Lower leg skin (tissue), 4 donors: ENCODE measurements at regions not wholly inside any gene's neighbourhood (a gene's known extent, or its start where the extent isn't known, plus 50 kb on each side); places are given as distances from the start of the nearest gene placed in this dataset.

Experiments used
- DNase-seq, 2 donors: peaks; one replicate each; pipeline ENCODE4 v3.0.0-alpha.2; 2019; ENCODE audit warnings: low spot score in 2 of 2
- H3K4me3 ChIP-seq: fragments of 200-600 bp; sonication (generic); 2 replicates; pipeline ENCODE4 v1.5.1; 2017; ENCODE audit warnings: mild to moderate bottlenecking, low read depth; ENCODE audit not compliant: poor library complexity, severe bottlenecking
- POLR2A ChIP-seq, 2 donors: fragments of 450-650 bp; IDR thresholded peaks; one replicate each; pipeline ENCODE4 v1.6.1; 2016 to 2017; ENCODE audit warnings: antibody characterized with exemption in 2 of 2, mild to moderate bottlenecking in 1 of 2, moderate library complexity in 1 of 2
- WGBS, 2 donors: methylation state at CpG; one replicate each; pipeline ENCODE4 v1.1.5; 2018; 5-methylcytosine and 5-hydroxymethylcytosine counted together
- intact Hi-C: fragments of 100-400 bp; cut with DNase I; formaldehyde crosslinking; loops from one replicate; pipeline ENCODE4 v1.15.0; 2023; ENCODE audit warnings: low total_unique reads
- TF ChIP-seq, protein P1 (sequence below), 3 donors: fragments of 450-650 bp; IDR thresholded peaks; one replicate each; pipeline ENCODE4 v1.5.1; 2016; ENCODE audit warnings: antibody characterized with exemption in 3 of 3, mild to moderate bottlenecking in 3 of 3, moderate library complexity in 2 of 3

DNA sequence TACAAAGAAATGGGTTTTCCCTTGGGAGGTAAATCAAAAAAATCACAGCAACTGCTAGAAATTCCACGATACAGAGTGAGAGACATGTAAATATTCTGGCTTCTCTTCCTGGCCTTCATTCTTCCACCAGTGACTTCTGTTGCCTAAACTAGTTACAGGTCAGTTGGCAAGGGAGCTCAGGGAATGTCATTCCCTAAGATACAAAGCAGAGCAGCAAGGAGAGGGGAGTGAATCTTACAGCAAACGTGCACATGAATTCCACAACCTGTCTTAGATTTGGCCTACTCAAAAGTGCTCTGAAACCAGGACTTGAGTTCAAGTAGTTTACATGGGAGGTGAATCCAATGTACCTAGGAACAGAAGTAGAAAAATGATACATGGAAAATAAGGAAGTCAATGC is 445.3 kb upstream of the LRRC7 start:
- 58 to 63% methylated on average over 2 of the region's 2 CpGs for WGBS, 2 donors
- H3K4me3 ChIP-seq: no peak overlapping the region
- TF ChIP-seq, protein P1, sequence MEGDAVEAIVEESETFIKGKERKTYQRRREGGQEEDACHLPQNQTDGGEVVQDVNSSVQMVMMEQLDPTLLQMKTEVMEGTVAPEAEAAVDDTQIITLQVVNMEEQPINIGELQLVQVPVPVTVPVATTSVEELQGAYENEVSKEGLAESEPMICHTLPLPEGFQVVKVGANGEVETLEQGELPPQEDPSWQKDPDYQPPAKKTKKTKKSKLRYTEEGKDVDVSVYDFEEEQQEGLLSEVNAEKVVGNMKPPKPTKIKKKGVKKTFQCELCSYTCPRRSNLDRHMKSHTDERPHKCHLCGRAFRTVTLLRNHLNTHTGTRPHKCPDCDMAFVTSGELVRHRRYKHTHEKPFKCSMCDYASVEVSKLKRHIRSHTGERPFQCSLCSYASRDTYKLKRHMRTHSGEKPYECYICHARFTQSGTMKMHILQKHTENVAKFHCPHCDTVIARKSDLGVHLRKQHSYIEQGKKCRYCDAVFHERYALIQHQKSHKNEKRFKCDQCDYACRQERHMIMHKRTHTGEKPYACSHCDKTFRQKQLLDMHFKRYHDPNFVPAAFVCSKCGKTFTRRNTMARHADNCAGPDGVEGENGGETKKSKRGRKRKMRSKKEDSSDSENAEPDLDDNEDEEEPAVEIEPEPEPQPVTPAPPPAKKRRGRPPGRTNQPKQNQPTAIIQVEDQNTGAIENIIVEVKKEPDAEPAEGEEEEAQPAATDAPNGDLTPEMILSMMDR (IDR thresholded peaks at IDR 0.05): no peak
- no peak for TF ChIP-seq POLR2A (IDR thresholded peaks at IDR 0.05)
- no peak for DNase-seq
- intact Hi-C loops: no loop called here

DNA sequence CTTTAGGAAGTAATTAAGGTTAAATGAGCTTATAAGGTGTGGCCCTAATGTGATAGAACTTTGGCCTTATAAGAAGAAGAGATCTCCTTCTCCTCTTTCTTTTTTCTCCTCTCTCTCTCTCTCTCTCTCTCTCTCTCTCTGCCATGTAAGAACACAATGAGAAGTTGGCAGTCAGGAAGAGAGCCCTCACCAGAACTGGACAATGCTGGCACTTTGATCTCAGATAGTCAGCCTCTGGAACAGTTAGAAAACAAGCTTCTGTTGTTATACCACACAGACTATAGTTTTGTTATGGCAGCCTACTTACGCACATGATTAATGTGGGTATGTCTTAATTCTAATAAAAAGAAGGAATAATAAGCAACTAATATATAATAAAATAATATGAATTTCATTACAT is 444.2 kb upstream of the LRRC7 start:
- H3K4me3 ChIP-seq: no peak overlapping the region
- intact Hi-C loops: no loop called here
- DNase-seq: no peak
- WGBS, 2 donors: 96 to 97% methylated on average over 1 of the region's 1 CpG
- no peak for TF ChIP-seq POLR2A (IDR thresholded peaks at IDR 0.05)
- TF ChIP-seq, protein P1 (IDR thresholded peaks at IDR 0.05): no peak

DNA sequence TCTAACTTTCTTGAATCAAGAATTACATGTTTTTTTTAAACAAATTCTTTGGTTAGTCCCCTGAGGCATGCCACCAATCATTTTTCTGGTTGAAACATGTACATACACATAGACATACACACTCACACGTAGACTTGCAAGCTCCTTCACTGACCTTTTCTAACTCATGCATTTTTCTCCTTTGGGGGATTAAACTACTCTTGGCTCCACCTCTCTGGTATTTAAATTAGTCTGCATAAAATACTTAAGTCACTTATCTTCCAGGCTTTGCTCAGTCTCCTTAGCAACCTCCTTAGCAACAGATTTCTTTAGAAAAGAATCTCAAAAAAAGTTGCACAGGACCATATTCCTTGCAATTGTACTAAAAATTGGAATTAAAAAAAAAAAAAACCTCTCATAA is 440.9 kb upstream of the LRRC7 start:
- no peak overlapping the region for H3K4me3 ChIP-seq
- no peak for DNase-seq
- intact Hi-C loops: no loop called here
- 37 to 38% methylated on average over 1 of the region's 1 CpG for WGBS, 2 donors
- TF ChIP-seq, protein P1 (IDR thresholded peaks at IDR 0.05): no peak
- no peak for TF ChIP-seq POLR2A (IDR thresholded peaks at IDR 0.05)

DNA sequence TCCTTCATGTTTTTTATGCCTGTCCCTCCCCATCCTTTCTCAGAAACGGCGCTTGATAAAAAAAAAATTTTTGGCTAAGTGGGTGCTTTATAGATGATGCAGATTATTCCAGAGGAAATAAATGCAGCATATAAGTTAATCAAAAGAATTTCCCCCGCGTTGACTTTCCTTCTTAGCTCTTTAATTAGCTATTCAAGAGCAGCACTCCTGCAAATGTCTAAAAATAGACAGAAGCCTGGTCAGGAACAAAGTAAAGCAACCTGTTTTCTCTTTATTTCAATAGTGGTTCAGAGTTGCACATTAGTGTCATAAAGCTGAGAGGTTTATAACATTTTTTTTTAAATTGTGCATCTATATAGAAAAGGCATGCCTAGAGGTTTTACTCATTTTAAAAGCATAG is 439.5 kb upstream of the LRRC7 start:
- 69 to 71% methylated on average over 4 of the region's 4 CpGs for WGBS, 2 donors
- DNase-seq: no peak
- TF ChIP-seq POLR2A (IDR thresholded peaks at IDR 0.05): no peak
- TF ChIP-seq, protein P1 (IDR thresholded peaks at IDR 0.05): no peak
- intact Hi-C loops: no loop called here
- no peak overlapping the region for H3K4me3 ChIP-seq

DNA sequence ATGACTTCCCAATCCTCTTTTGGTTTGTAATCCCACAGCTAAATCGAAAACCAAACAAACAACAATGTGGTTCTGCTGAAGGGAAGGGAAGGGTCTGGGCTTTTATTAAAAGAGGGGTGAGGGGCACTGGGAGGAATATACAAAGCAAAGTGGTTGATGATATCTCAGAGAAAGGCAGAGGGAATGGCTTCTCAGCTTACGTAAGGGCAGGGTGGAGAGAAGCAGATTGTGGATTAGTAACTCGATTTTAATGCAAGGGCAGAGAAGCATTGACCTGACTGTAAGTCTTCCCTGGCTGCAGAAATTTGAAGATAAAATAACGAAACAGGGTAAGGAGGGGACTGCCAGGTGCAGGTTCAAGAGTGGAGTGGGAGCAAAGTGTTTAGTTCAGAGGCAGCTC is 438.2 kb upstream of the LRRC7 start:
- WGBS, 2 donors: 76 to 85% methylated on average over 4 of the region's 4 CpGs
- H3K4me3 ChIP-seq: no peak overlapping the region
- DNase-seq: no peak
- TF ChIP-seq, protein P1 (IDR thresholded peaks at IDR 0.05): no peak
- TF ChIP-seq POLR2A (IDR thresholded peaks at IDR 0.05): no peak
- intact Hi-C loops: no loop called here

DNA sequence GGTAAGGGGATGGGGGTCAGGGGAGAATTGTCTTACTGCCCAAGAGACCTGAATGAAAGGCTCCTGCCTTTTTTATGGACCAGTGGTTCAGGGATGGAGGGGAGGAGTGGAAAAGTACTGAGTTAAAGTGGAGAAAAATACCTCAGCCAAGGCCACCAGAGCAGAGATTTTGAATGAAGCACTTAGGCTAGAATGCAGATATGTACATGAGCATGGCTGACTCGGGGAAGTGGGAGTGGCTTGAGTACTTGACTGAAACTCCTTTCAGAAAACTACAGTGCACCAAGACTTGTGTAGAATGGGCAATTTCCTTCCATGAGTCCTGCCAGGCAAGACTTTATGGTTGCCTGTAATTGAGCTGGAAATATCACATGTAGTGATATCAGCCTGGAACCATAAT is 429.6 kb upstream of the LRRC7 start:
- TF ChIP-seq, protein P1 (IDR thresholded peaks at IDR 0.05): no peak
- TF ChIP-seq POLR2A (IDR thresholded peaks at IDR 0.05): no peak
- intact Hi-C loops: no loop called here
- no peak overlapping the region for H3K4me3 ChIP-seq
- WGBS, 2 donors: 58 to 72% methylated on average over 1 of the region's 1 CpG
- no peak for DNase-seq
